ENCODE measurements at regions not wholly inside any gene's neighbourhood (a gene's known extent, or its start where the extent isn't known, plus 50 kb on each side); places are given as distances from the start of the nearest gene placed in this dataset.

DNA sequence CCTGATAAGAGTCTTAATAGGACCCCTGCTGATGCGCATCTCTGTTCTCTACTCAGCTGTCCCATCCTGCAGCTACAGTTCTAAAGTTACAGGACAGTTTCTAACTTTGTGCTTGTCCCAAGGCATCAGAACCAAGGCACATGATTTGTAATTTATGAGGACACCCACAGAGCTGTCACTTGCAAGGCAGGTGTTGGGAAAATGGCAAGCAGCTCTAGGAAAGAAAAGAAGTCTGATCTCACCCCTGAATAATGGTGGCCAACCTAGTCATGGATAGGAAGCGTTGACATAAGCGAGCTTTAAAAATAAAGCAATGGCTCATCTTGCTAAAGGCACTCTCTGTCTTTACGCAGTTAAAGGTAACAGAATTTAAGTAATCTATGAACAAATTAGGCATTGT, 127.6 kb upstream of the VGLL2 start:
- peaks cover 4% of the 10 kb centered on the region for H3K27me3 ChIP-seq (replicated peaks; ENCODE audit: insufficient read depth)
- H3K4me3 ChIP-seq, result no peak overlapping the region
- 97% methylated on average over 4 of the region's 4 CpGs for WGBS
- H3K36me3 ChIP-seq, result no peaks in the 10 kb centered on the region
- TF ChIP-seq POLR2A (IDR thresholded peaks at IDR 0.05) (no peak), POLR2AphosphoS5 (IDR thresholded peaks at IDR 0.05) (no peak)
- TF ChIP-seq, protein P1, sequence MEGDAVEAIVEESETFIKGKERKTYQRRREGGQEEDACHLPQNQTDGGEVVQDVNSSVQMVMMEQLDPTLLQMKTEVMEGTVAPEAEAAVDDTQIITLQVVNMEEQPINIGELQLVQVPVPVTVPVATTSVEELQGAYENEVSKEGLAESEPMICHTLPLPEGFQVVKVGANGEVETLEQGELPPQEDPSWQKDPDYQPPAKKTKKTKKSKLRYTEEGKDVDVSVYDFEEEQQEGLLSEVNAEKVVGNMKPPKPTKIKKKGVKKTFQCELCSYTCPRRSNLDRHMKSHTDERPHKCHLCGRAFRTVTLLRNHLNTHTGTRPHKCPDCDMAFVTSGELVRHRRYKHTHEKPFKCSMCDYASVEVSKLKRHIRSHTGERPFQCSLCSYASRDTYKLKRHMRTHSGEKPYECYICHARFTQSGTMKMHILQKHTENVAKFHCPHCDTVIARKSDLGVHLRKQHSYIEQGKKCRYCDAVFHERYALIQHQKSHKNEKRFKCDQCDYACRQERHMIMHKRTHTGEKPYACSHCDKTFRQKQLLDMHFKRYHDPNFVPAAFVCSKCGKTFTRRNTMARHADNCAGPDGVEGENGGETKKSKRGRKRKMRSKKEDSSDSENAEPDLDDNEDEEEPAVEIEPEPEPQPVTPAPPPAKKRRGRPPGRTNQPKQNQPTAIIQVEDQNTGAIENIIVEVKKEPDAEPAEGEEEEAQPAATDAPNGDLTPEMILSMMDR (IDR thresholded peaks at IDR 0.05), result no peak
- no peak overlapping the region for H3K27ac ChIP-seq
- H3K9me3 ChIP-seq, result no peaks in the 10 kb centered on the region
- DNase-seq (ENCODE audit: low spot score), result no peak
- intact Hi-C loops (cut with DNase I), result no loop called here
- H3K4me1 ChIP-seq (replicated peaks), result no peaks in the 10 kb centered on the region

DNA sequence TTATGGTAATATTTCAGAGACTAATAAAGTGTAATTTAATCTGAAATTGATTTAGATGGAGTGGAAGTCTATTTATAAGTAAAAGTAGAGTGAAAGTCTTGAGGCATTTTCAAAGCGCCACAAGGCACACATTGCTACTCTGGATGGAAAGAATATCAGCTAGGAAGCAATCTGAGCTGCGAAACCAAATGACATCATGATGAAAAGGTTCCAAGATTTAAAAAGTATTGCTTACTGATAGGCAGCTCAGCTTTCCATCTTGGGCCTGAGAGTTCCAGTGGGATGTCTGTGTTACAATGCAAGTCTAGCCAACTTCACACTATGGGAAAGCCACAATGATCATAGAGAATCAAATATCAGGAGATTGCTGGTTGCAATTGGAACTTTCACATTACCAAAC, 126.9 kb upstream of the VGLL2 start:
- intact Hi-C loops (cut with DNase I), result no loop called here
- Histone ChIP-seq H3K27ac (no peak overlapping the region), H3K4me3 (no peak overlapping the region), H3K4me1 (replicated peaks) (no peaks in the 10 kb centered on the region), H3K9me3 (no peaks in the 10 kb centered on the region), H3K27me3 (replicated peaks; ENCODE audit: insufficient read depth) (peaks cover 4% of the 10 kb centered on the region), H3K36me3 (no peaks in the 10 kb centered on the region)
- TF ChIP-seq POLR2A (IDR thresholded peaks at IDR 0.05) (no peak), POLR2AphosphoS5 (IDR thresholded peaks at IDR 0.05) (no peak)
- TF ChIP-seq, protein P1 (IDR thresholded peaks at IDR 0.05), result no peak
- 89% methylated on average over 2 of the region's 2 CpGs for WGBS
- no peak for DNase-seq (ENCODE audit: low spot score)

DNA sequence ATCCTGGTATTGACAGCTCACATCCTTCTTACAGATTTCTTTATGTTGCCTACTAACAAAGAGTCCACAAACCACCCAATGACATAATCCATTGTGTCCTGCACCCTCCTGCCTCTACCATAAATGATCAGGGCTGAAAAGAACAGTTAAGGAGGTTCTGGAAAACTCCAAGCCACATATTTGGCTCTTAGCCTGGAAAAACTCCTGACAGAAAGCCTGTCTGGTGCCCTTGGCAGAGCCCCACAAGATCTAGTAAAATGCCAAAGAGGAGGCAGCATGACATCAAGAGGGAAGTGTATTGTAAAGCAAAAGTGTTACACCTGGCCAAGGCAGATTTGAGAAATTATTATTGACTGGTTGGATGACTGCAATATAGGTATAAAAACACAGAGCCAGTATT, 126.4 kb upstream of the VGLL2 start:
- TF ChIP-seq POLR2AphosphoS5 (IDR thresholded peaks at IDR 0.05) (peak; percentile 58), POLR2A (IDR thresholded peaks at IDR 0.05) (no peak)
- TF ChIP-seq, protein P1 (IDR thresholded peaks at IDR 0.05), result no peak
- Histone ChIP-seq H3K27ac (no peak overlapping the region), H3K36me3 (no peaks in the 10 kb centered on the region), H3K4me3 (no peak overlapping the region), H3K27me3 (replicated peaks; ENCODE audit: insufficient read depth) (peaks cover 4% of the 10 kb centered on the region), H3K4me1 (replicated peaks) (no peaks in the 10 kb centered on the region), H3K9me3 (no peaks in the 10 kb centered on the region)
- intact Hi-C loops (cut with DNase I), result no loop called here
- peak; percentile 29 for DNase-seq (ENCODE audit: low spot score)

DNA sequence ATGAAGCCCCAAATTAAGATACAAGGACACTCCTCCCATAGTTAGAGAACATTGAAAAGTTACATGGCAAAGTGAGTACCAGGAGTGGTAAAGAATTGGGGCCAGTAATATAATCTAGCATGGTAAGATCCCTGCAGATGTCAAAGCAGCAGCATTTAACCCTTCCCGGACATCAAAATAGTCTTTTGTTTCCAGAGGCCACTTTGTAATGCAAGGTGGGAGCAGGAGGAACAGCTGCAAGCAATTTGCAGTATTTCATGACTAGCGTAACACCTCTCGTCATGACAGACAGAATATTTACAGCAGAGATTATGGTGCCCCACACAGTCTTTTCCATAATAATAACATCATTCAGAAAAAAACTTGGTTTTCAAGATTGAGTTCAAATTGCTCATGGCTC, 123.2 kb upstream of the VGLL2 start:
- no peaks in the 10 kb centered on the region for H3K9me3 ChIP-seq
- TF ChIP-seq, protein P1 (IDR thresholded peaks at IDR 0.05), result no peak
- TF ChIP-seq POLR2AphosphoS5 (IDR thresholded peaks at IDR 0.05) (no peak), POLR2A (IDR thresholded peaks at IDR 0.05) (no peak)
- DNase-seq (ENCODE audit: low spot score), result no peak
- H3K4me3 ChIP-seq, result no peak overlapping the region
- intact Hi-C loops (cut with DNase I), result no loop called here
- H3K27me3 ChIP-seq (replicated peaks; ENCODE audit: insufficient read depth), result peaks cover 4% of the 10 kb centered on the region
- H3K36me3 ChIP-seq, result no peaks in the 10 kb centered on the region
- no peak overlapping the region for H3K27ac ChIP-seq
- WGBS, result 63% methylated on average over 3 of the region's 3 CpGs
- no peaks in the 10 kb centered on the region for H3K4me1 ChIP-seq (replicated peaks)

DNA sequence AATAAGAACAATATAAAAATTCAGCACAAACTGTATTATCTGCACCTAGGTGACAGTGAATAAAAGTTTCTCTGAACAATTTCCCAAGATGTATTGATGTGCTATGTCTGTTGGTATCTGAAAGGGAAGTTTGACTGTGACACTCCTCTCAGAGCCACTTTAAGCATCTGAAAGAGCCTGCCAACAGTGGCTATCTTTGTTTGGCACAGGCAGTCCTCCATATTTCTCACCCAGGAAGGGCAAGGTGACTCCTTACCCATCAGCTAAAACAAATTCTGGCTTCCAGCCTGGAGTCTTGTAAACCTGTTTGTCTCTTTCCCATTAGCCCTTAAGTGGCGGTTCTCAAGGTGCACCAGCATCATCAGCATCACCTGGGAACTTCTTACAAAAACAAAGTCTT, 122.4 kb upstream of the VGLL2 start:
- no peak for DNase-seq (ENCODE audit: low spot score)
- H3K27ac ChIP-seq, result no peak overlapping the region
- no peaks in the 10 kb centered on the region for H3K9me3 ChIP-seq
- intact Hi-C loops (cut with DNase I), result no loop called here
- WGBS, result 38% methylated on average over 1 of the region's 1 CpG
- H3K36me3 ChIP-seq, result no peaks in the 10 kb centered on the region
- H3K4me3 ChIP-seq, result no peak overlapping the region
- no peaks in the 10 kb centered on the region for H3K4me1 ChIP-seq (replicated peaks)
- TF ChIP-seq POLR2AphosphoS5 (IDR thresholded peaks at IDR 0.05), result no peak
- TF ChIP-seq, protein P1 (IDR thresholded peaks at IDR 0.05), result no peak
- no peak for TF ChIP-seq POLR2A (IDR thresholded peaks at IDR 0.05)
- H3K27me3 ChIP-seq (replicated peaks; ENCODE audit: insufficient read depth), result peaks cover 4% of the 10 kb centered on the region
